ENCODE measurements at regions not wholly inside any gene's neighbourhood (a gene's known extent, or its start where the extent isn't known, plus 50 kb on each side); places are given as distances from the start of the nearest gene placed in this dataset.
"Not testable (repeated sequence)": the region's sequence is repeated elsewhere in the genome, so short reads cannot be mapped to it uniquely, and the experiment has no call there.

DNA sequence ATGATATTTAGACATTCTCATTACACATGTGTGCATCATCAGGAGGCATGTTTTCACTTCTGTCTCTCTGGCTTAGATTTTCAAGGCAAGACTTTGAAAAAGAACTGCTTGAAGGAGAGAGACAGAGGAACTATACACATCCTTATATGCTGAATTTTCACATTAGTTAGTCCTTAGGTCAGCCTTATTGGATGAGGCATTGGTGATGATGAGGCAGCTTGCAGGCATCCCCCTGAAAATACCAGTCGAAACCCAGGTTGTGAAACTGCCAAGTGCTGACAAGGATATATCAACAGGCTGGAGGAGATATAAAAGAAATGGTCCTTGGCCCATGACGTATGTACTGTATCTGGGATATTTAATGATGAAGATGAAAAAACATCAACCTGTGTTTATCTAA is 297.2 kb upstream of the AADAT start:
- H3K36me3 ChIP-seq (ENCODE audit: control insufficient read depth, insufficient read depth, low read length): no peaks in the 10 kb centered on the region
- H3K4me1 ChIP-seq (ENCODE audit: control insufficient read depth, insufficient read depth, low read length, poor library complexity, severe bottlenecking): peaks cover 10% of the 10 kb centered on the region
- WGBS, 2 experiments (ENCODE audit: insufficient coverage in 2 of 2): 100% methylated on average over 1 of the region's 2 CpGs
- no peaks in the 10 kb centered on the region for H3K9me3 ChIP-seq (ENCODE audit: control insufficient read depth, low read length)
- H3K27ac ChIP-seq (ENCODE audit: low read depth, low read length, severe bottlenecking): no peak overlapping the region
- H3K4me3 ChIP-seq (ENCODE audit: extremely low read depth, insufficient read depth, low read length, poor library complexity, severe bottlenecking): no peak overlapping the region

DNA sequence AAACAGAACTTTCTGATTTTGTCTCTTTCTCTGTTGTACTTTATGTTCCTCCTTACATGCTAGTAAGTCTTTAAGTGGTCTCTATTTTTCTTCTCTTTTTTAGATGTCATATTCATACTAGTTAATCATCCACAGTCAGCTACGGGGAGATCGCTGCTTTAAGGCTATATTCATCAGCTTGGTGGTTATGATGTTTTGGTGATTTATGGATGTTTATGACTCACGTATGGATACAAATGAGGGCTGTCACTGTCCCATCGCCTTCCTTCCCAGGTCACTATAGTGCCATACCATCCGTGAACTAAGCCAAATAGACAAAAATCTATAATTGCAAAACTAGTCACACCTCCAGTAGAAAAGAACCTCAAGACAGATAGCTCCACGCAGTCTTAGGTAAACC is 296.8 kb upstream of the AADAT start:
- 100% methylated on average over 1 of the region's 6 CpGs; no CpG with 5 or more reads in 1 of the 2 experiments for WGBS, 2 experiments (ENCODE audit: insufficient coverage in 2 of 2)
- H3K27ac ChIP-seq (ENCODE audit: low read depth, low read length, severe bottlenecking): no peak overlapping the region

DNA sequence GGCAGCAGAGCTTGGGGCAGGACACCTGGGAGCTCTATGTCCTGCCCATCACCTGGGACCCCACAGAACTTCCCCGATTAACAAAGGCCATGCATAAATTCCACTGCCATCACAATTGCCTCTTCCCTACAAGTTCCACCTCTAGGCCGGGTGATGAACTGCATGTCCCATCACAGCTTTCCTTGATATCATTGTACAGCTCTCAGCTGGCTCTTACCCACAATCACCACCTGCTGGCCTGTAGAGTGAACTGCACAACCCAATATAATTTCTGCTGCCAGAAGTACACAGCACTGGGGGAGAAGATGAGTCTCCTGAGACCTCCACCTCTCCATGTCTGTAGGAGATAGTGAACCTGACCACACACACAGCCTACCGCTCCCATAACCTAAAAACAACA is 285.0 kb upstream of the AADAT start:
- WGBS, 2 experiments (ENCODE audit: insufficient coverage in 2 of 2): 59 to 66% methylated on average over 2 of the region's 3 CpGs

More for the DNA sequence above, 296.8 kb upstream of the AADAT start:
- Histone ChIP-seq H3K9me3 (ENCODE audit: control insufficient read depth, low read length) (no peaks in the 10 kb centered on the region), H3K4me1 (ENCODE audit: control insufficient read depth, insufficient read depth, low read length, poor library complexity, severe bottlenecking) (peaks cover 9% of the 10 kb centered on the region), H3K4me3 (ENCODE audit: extremely low read depth, insufficient read depth, low read length, poor library complexity, severe bottlenecking) (no peak overlapping the region), H3K36me3 (ENCODE audit: control insufficient read depth, insufficient read depth, low read length) (no peaks in the 10 kb centered on the region)

GRCh38 chr4:170348945-170349344 is 259.2 kb upstream of the AADAT start:
- Histone ChIP-seq H3K4me1 (ENCODE audit: control insufficient read depth, insufficient read depth, low read length, poor library complexity, severe bottlenecking) (no peaks in the 10 kb centered on the region), H3K4me3 (ENCODE audit: extremely low read depth, insufficient read depth, low read length, poor library complexity, severe bottlenecking) (no peak overlapping the region), H3K27ac (ENCODE audit: low read depth, low read length, severe bottlenecking) (no peak overlapping the region), H3K36me3 (ENCODE audit: control insufficient read depth, insufficient read depth, low read length) (no peaks in the 10 kb centered on the region), H3K9me3 (ENCODE audit: control insufficient read depth, low read length) (peaks cover 4% of the 10 kb centered on the region)
- no CpG with 5 or more reads among the region's 2 CpGs for WGBS, 2 experiments (ENCODE audit: insufficient coverage in 2 of 2)

More for the DNA sequence above, 285.0 kb upstream of the AADAT start:
- H3K36me3 ChIP-seq (ENCODE audit: control insufficient read depth, insufficient read depth, low read length): no peaks in the 10 kb centered on the region
- H3K4me3 ChIP-seq (ENCODE audit: extremely low read depth, insufficient read depth, low read length, poor library complexity, severe bottlenecking): no peak overlapping the region
- H3K4me1 ChIP-seq (ENCODE audit: control insufficient read depth, insufficient read depth, low read length, poor library complexity, severe bottlenecking): no peaks in the 10 kb centered on the region
- no peak overlapping the region for H3K27ac ChIP-seq (ENCODE audit: low read depth, low read length, severe bottlenecking)
- peaks cover 4% of the 10 kb centered on the region for H3K9me3 ChIP-seq (ENCODE audit: control insufficient read depth, low read length)

DNA sequence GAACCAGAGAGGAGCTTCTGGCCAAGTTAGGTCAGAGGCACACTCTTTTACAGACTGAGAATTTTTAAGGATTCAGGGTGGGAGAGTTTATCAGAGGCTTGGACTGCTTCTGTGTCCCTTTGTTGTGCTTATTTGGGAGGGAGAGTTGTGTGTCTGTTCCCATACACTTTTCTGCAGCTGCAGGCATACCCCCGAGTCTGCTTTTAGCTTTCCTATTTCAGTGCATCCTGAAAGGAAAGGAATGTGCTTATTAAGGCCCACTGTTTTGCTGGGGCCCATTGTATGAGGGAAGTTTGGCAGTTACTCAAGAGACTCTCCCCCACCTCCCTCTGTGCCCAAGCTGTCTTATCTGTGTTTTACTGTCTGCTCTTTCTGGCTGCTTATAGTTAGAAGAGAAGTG is 257.4 kb upstream of the AADAT start:
- no CpG with 5 or more reads among the region's 1 CpG for WGBS, 2 experiments (ENCODE audit: insufficient coverage in 2 of 2)
- not testable (repeated sequence) for H3K9me3 ChIP-seq (ENCODE audit: control insufficient read depth, low read length); H3K4me1 ChIP-seq (ENCODE audit: control insufficient read depth, insufficient read depth, low read length, poor library complexity, severe bottlenecking); H3K27ac ChIP-seq (ENCODE audit: low read depth, low read length, severe bottlenecking); H3K36me3 ChIP-seq (ENCODE audit: control insufficient read depth, insufficient read depth, low read length); H3K4me3 ChIP-seq (ENCODE audit: extremely low read depth, insufficient read depth, low read length, poor library complexity, severe bottlenecking)

DNA sequence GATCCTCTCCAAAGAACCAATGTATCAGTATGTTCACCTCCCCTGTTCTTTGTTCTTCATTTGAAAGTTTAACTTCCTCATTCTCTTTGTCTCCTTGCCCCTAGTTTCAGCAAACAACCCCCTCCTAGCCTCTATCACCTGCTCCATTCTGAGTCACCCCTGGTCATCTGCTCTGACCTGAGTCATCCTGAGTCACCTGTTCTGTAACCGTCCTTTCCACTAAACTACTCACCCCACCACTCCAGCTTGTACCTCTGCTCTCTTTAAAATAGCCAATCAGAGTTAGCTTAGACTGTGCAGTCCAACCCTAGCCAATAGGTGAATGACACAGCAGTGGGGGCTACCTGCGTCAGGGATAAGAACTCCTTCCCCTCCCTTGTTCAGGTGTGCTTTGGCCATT is 249.8 kb upstream of the AADAT start:
- Histone ChIP-seq H3K27ac (ENCODE audit: low read depth, low read length, severe bottlenecking) (no peak overlapping the region), H3K36me3 (ENCODE audit: control insufficient read depth, insufficient read depth, low read length) (no peaks in the 10 kb centered on the region), H3K4me3 (ENCODE audit: extremely low read depth, insufficient read depth, low read length, poor library complexity, severe bottlenecking) (no peak overlapping the region), H3K4me1 (ENCODE audit: control insufficient read depth, insufficient read depth, low read length, poor library complexity, severe bottlenecking) (no peaks in the 10 kb centered on the region), H3K9me3 (ENCODE audit: control insufficient read depth, low read length) (no peaks in the 10 kb centered on the region)
- 75 to 84% methylated on average over 2 of the region's 2 CpGs for WGBS, 2 experiments (ENCODE audit: insufficient coverage in 2 of 2)

- 100% methylated on average over 1 of the region's 3 CpGs; no CpG with 5 or more reads in 1 of the 2 experiments for WGBS, 2 experiments (ENCODE audit: insufficient coverage in 2 of 2)
- Histone ChIP-seq H3K9me3 (ENCODE audit: control insufficient read depth, low read length) (no peaks in the 10 kb centered on the region), H3K4me1 (ENCODE audit: control insufficient read depth, insufficient read depth, low read length, poor library complexity, severe bottlenecking) (no peaks in the 10 kb centered on the region), H3K36me3 (ENCODE audit: control insufficient read depth, insufficient read depth, low read length) (no peaks in the 10 kb centered on the region), H3K4me3 (ENCODE audit: extremely low read depth, insufficient read depth, low read length, poor library complexity, severe bottlenecking) (no peak overlapping the region), H3K27ac (ENCODE audit: low read depth, low read length, severe bottlenecking) (no peak overlapping the region)
Measured at GRCh38 chr4:170336238-170336775, 246.6 kb upstream of the AADAT start.

GRCh38 chr4:170325599-170325998 is 235.8 kb upstream of the AADAT start:
- no peaks in the 10 kb centered on the region for H3K4me1 ChIP-seq (ENCODE audit: control insufficient read depth, insufficient read depth, low read length, poor library complexity, severe bottlenecking)
- no CpG with 5 or more reads among the region's 3 CpGs for WGBS, 2 experiments (ENCODE audit: insufficient coverage in 2 of 2)
- no peaks in the 10 kb centered on the region for H3K36me3 ChIP-seq (ENCODE audit: control insufficient read depth, insufficient read depth, low read length)
- H3K4me3 ChIP-seq (ENCODE audit: extremely low read depth, insufficient read depth, low read length, poor library complexity, severe bottlenecking): no peak overlapping the region
- H3K27ac ChIP-seq (ENCODE audit: low read depth, low read length, severe bottlenecking): no peak overlapping the region
- H3K9me3 ChIP-seq (ENCODE audit: control insufficient read depth, low read length): no peaks in the 10 kb centered on the region

DNA sequence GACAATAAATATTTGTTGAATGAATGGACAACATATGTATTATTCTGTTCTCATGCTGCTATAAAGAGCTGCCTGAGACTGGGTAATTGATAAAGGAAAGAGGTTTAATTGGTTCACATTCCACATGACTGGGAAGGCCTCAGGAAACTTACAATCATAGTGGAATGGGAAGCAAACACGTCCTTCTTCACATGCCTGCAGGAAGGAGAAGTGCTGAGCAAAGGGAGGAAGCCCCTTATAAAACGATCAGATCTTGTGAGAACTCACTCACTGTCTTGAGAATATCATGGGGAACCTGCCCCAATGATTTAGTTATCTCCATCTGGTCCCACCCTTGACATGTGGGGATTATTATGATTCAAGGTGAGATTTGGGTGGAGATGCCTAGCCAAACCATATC is 233.9 kb upstream of the AADAT start:
- Histone ChIP-seq H3K4me3 (ENCODE audit: extremely low read depth, insufficient read depth, low read length, poor library complexity, severe bottlenecking) (no peak overlapping the region), H3K9me3 (ENCODE audit: control insufficient read depth, low read length) (no peaks in the 10 kb centered on the region), H3K27ac (ENCODE audit: low read depth, low read length, severe bottlenecking) (no peak overlapping the region), H3K4me1 (ENCODE audit: control insufficient read depth, insufficient read depth, low read length, poor library complexity, severe bottlenecking) (no peaks in the 10 kb centered on the region), H3K36me3 (ENCODE audit: control insufficient read depth, insufficient read depth, low read length) (no peaks in the 10 kb centered on the region)
- 80 to 86% methylated on average over 1 to 2 of the region's 2 CpGs for WGBS, 2 experiments (ENCODE audit: insufficient coverage in 2 of 2)

DNA sequence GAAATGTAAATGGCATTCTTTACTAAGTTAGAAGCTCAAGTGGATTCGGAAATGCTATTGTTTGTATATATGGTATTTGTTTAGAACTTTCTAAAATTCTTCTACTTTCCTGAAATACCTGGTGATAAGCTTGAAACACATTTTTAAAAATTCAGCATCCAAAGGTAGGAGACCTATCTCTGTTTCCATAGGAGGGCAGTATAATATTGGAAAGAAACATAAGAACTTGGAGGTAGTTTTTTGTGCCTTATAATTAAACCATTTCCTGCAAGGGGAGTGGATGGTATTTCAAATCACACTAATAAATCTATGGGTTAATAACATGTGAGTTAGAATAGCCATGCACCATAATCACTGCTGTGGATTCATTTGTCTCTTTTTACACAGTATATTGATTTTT is 217.4 kb upstream of the AADAT start:
- H3K9me3 ChIP-seq (ENCODE audit: control insufficient read depth, low read length): no peaks in the 10 kb centered on the region
- H3K4me1 ChIP-seq (ENCODE audit: control insufficient read depth, insufficient read depth, low read length, poor library complexity, severe bottlenecking): no peaks in the 10 kb centered on the region
- H3K36me3 ChIP-seq (ENCODE audit: control insufficient read depth, insufficient read depth, low read length): no peaks in the 10 kb centered on the region
- no peak overlapping the region for H3K4me3 ChIP-seq (ENCODE audit: extremely low read depth, insufficient read depth, low read length, poor library complexity, severe bottlenecking)
- H3K27ac ChIP-seq (ENCODE audit: low read depth, low read length, severe bottlenecking): no peak overlapping the region
- no CpG with 5 or more reads among the region's 1 CpG for WGBS, 2 experiments (ENCODE audit: insufficient coverage in 2 of 2)

GRCh38 chr4:170306208-170306607 is 216.5 kb upstream of the AADAT start:
- no peaks in the 10 kb centered on the region for H3K36me3 ChIP-seq (ENCODE audit: control insufficient read depth, insufficient read depth, low read length)
- no peak overlapping the region for H3K27ac ChIP-seq (ENCODE audit: low read depth, low read length, severe bottlenecking)
- no peaks in the 10 kb centered on the region for H3K9me3 ChIP-seq (ENCODE audit: control insufficient read depth, low read length)

More at GRCh38 chr4:170306208-170306607, 216.5 kb upstream of the AADAT start:
- Histone ChIP-seq H3K4me1 (ENCODE audit: control insufficient read depth, insufficient read depth, low read length, poor library complexity, severe bottlenecking) (no peaks in the 10 kb centered on the region), H3K4me3 (ENCODE audit: extremely low read depth, insufficient read depth, low read length, poor library complexity, severe bottlenecking) (no peak overlapping the region)

Measured in mesodermal cell (in vitro differentiated cells).